Dendritic cell treated with granulocyte-macrophage colony-stimulating factor and Interleukin-4, amounts not matched to agents 40 ng/mL and 50 ng/mL, for 4 days (primary cell): ENCODE measurements at regions not wholly inside any gene's neighbourhood (a gene's known extent, or its start where the extent isn't known, plus 50 kb on each side); places are given as distances from the start of the nearest gene placed in this dataset.
"Not testable (repeated sequence)": the region's sequence is repeated elsewhere in the genome, so short reads cannot be mapped to it uniquely, and the experiment has no call there.

Source experiments
- H3K27ac Mint-ChIP-seq: one replicate; pipeline ENCODE4 v1.8.0; 2022; ENCODE audit warnings: mild to moderate bottlenecking, mixed read lengths
- H3K27me3 Mint-ChIP-seq: one replicate; pipeline ENCODE4 v1.8.0; 2022; ENCODE audit warnings: mild to moderate bottlenecking, mixed read lengths
- H3K36me3 Mint-ChIP-seq: one replicate; pipeline ENCODE4 v1.8.0; 2022; ENCODE audit warnings: low read depth, mixed read lengths
- H3K4me1 Mint-ChIP-seq: one replicate; pipeline ENCODE4 v1.8.0; 2022; ENCODE audit warnings: low read depth, mixed read lengths
- H3K4me3 Mint-ChIP-seq: one replicate; pipeline ENCODE4 v1.8.0; 2022; ENCODE audit warnings: mild to moderate bottlenecking, moderate library complexity, mixed read lengths
- H3K9me3 Mint-ChIP-seq: one replicate; pipeline ENCODE4 v1.8.0; 2022; ENCODE audit warnings: mixed read lengths
- intact Hi-C: fragments of 100-400 bp; cut with micrococcal nuclease; formaldehyde crosslinking; loops from one replicate; pipeline ENCODE4 v1.15.0; 2022

DNA sequence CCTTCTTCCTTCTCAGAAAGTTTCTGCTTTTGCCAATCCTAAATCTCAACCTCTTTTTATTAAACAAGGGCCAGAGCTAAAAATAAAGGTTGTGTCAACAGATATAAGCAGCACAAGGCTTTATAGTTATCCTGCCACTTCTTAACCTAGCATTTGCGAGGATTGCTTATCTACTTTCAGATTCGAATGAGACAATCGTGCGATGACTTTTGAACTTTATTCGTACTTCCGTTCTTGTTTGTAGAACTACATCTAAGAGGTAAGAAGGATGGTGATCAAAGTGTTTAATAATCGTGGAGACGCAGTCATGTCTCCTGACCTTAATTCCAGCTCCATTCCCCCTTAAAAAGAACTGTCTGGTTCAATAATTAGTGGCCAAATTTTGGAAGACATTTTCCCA, 578.6 kb downstream of the PIK3C3 start:
- no peaks in the 10 kb centered on the region for H3K9me3 Mint-ChIP-seq
- intact Hi-C loops, result no loop called here

DNA sequence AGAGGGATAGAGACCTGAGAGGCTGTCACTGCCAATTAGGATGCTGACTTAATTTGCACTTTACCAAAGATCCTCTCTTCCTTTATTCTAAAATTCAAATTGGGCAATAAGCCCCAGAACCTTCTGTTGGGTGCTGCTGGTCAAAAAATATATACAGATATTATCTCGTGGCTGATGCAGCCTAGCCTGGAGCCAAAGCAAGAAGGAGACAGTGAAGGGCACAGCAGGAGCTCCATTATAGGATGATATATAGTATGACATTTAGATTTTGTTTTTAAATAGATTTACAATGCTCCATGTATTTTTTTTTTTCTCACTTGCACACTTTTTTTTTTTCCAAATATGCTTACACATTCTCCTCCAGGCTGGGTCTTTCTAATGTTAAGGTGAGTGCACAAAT, 579.3 kb downstream of the PIK3C3 start:
- H3K4me3 Mint-ChIP-seq, result no peak overlapping the region
- no peaks in the 10 kb centered on the region for H3K36me3 Mint-ChIP-seq
- no peaks in the 10 kb centered on the region for H3K27me3 Mint-ChIP-seq
- H3K4me1 Mint-ChIP-seq, result no peaks in the 10 kb centered on the region
- no peak overlapping the region for H3K27ac Mint-ChIP-seq
- H3K9me3 Mint-ChIP-seq, result no peaks in the 10 kb centered on the region
- intact Hi-C loops, result no loop called here

More for the DNA sequence above, 578.6 kb downstream of the PIK3C3 start:
- Mint-ChIP-seq H3K36me3 (no peaks in the 10 kb centered on the region), H3K4me3 (no peak overlapping the region), H3K4me1 (no peaks in the 10 kb centered on the region), H3K27me3 (no peaks in the 10 kb centered on the region), H3K27ac (no peak overlapping the region)

DNA sequence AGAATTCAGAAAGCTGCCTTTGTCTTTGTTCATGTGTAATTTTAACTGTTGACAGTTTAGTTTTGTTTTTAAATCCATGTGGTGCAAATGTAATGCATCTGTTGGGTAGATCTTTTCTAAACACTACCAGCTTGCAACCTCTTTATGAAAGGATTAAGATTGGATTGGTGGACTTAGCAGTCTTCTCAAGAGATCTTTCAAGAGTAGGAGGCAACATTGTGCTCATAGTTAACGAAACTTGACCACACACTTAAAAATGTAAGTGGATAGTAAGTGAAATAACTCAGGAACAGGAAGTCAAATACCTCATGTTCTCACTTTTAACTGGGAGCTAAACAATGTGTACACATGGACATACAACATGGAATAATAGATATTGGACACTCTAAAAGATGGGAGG, 579.0 kb downstream of the RIT2 start:
- H3K4me3 Mint-ChIP-seq, result no peak overlapping the region
- H3K36me3 Mint-ChIP-seq, result no peaks in the 10 kb centered on the region
- H3K4me1 Mint-ChIP-seq, result no peaks in the 10 kb centered on the region
- intact Hi-C loops, result no loop called here
- H3K27ac Mint-ChIP-seq, result no peak overlapping the region
- H3K27me3 Mint-ChIP-seq, result no peaks in the 10 kb centered on the region
- H3K9me3 Mint-ChIP-seq, result no peaks in the 10 kb centered on the region

DNA sequence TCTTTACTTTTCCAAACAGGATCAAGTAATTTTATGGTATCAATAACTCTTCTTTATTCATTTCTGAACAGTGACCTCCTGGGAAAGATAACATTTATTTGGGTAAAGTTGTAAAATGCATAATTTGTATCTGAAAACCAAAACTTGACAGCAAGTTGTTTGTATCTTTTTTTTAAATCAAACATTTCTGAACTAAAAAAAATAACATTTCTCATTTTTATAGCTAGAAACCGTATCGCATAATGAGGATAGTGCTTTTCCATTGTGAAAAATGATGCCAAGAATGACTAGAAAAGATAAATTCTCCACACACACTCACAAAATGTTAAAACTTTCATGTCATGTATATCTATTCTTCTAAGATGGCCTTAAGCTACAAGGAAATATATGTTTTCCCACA, 578.2 kb downstream of the RIT2 start:
- Mint-ChIP-seq H3K4me3 (no peak overlapping the region), H3K27ac (no peak overlapping the region), H3K36me3 (no peaks in the 10 kb centered on the region), H3K27me3 (no peaks in the 10 kb centered on the region), H3K4me1 (no peaks in the 10 kb centered on the region), H3K9me3 (no peaks in the 10 kb centered on the region)
- intact Hi-C loops, result no loop called here

DNA sequence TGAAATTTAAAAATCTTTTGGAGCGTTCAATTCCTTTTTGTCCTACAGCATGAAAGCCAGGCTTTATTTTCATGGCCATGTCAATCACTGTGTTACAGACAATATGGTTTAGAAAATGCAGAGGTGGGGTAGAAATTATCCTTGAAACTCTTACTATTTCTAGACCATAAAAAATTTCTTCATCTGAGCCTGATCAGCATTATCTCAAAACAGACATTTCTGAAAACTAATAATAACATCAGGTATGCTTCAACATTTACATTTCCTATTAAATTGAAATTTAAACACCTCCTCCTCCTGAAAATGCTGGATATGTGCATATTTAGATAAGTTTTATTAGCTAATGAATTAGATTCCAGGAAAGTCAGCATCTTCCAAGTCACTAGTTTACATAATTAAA, 570.6 kb downstream of the RIT2 start:
- intact Hi-C loops, result no loop called here
- H3K4me1 Mint-ChIP-seq, result no peaks in the 10 kb centered on the region

DNA sequence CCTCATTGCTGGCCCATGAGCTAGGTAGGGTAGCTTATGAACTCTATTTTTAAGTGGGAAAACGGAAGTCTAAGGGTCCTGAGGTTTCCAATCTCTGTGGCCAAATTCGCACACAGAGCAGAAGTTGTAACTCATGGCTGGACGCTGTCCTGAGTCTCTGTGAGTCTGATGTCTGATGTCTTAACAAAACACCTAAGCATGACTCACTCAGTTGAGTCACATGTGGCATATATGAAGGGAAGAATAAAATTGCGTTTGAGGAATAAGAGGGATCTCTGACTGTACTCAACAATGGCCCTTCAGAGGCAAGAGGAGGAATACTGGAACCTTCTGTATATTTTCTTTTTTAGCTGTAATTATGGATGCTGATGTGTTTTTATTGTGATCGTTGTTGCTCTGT, 569.7 kb downstream of the RIT2 start:
- Mint-ChIP-seq H3K27ac (no peak overlapping the region), H3K36me3 (no peaks in the 10 kb centered on the region), H3K4me3 (no peak overlapping the region), H3K9me3 (no peaks in the 10 kb centered on the region), H3K4me1 (no peaks in the 10 kb centered on the region), H3K27me3 (no peaks in the 10 kb centered on the region)
- intact Hi-C loops, result no loop called here

More for the DNA sequence above, 570.6 kb downstream of the RIT2 start:
- H3K9me3 Mint-ChIP-seq, result no peaks in the 10 kb centered on the region
- no peaks in the 10 kb centered on the region for H3K27me3 Mint-ChIP-seq
- H3K27ac Mint-ChIP-seq, result no peak overlapping the region
- H3K36me3 Mint-ChIP-seq, result no peaks in the 10 kb centered on the region
- H3K4me3 Mint-ChIP-seq, result no peak overlapping the region

DNA sequence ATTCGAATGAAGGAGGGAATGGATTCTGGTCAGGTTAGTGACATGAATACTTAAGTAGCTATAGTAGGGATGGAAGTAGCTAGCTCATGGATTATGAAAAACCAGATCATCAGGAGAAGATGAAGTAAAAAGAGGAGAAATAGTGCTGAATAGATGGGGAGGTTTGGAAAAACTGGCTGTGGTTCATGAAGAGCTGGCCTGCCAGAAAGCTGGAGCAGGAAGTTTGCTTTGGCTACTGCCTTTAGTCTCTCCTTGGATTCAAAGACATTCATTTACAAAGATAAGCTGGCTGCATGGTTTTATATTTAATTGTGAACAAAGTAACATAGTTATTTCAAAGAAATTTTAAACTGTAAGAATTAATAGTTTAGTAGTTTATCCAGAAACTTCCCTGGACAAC, 567.0 kb downstream of the RIT2 start:
- Mint-ChIP-seq H3K4me3 (no peak overlapping the region), H3K4me1 (no peaks in the 10 kb centered on the region), H3K9me3 (no peaks in the 10 kb centered on the region), H3K27ac (no peak overlapping the region), H3K36me3 (no peaks in the 10 kb centered on the region), H3K27me3 (no peaks in the 10 kb centered on the region)
- intact Hi-C loops, result no loop called here

DNA sequence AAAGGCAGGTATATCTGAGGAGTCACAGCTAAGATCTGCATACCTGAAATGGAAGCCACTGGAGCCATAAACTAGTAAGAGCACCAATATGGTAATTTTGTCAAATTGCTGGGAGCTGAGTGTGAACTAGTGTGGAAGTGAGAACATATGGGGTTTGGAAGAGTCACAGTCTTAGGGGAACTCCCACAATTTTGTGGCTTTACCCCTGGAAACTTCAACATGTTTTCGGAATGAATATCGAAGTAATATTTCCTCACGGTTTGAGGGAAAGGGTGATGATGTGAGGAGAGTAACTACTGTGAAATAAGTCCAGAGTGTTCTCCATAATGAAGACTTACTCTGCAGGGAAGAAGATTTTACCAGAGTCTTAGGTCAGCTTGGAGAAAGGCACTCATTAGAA, 565.9 kb downstream of the RIT2 start:
- Mint-ChIP-seq H3K36me3 (no peaks in the 10 kb centered on the region), H3K9me3 (no peaks in the 10 kb centered on the region), H3K4me1 (no peaks in the 10 kb centered on the region), H3K27me3 (no peaks in the 10 kb centered on the region), H3K4me3 (no peak overlapping the region), H3K27ac (no peak overlapping the region)
- intact Hi-C loops, result no loop called here

DNA sequence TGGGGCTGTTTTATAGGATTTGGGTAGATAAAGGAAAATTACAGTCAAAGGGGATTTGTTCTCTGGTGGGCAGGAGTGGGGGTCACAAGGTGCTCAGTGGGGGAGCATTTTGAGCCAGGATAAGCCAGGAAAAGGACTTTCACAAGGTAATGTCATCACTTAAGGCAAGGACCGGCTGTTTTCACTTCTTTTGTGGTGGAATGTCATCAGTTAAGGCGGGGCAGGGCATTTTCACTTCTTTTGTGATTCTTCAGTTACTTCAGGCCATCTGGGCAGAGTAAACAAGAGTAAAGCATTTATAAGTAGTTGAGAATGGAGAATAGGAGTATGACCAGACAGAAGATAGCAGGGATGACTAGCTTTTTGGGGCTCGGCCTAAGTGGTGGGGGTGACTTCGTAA, 562.9 kb downstream of the RIT2 start:
- H3K4me1 Mint-ChIP-seq, H3K27me3 Mint-ChIP-seq, H3K27ac Mint-ChIP-seq, H3K9me3 Mint-ChIP-seq, intact Hi-C loops, H3K4me3 Mint-ChIP-seq, H3K36me3 Mint-ChIP-seq: not testable (repeated sequence)

DNA sequence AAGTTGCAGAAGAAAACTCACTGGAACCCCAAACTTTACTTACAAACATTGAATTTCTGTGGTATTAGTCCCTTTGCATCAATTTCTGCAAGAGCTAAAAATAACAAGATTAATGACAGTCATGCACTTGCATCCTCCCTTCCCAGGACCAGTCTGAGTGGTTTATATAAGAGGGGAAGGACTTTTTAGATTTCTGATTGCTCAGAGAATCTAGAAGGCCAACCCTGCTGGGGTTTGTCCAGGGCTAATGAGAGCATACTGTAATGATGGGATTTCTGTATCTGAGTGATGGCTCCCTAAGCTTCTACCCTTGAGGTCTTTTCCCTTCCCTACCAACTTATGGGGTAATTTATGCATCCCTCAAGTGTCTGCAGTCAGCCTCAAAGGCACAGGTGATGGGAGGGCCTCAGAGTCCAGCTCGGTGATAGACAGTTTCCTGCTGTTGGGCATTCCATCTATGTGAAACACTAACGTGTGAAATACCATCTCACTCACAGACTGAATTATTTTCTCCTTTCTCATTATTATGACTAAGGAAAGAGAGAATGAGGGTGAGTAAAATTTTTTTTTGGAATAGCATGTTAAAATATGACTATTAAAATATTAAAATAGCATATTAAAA, 556.3 kb downstream of the RIT2 start:
- intact Hi-C loops, result no loop called here
- Mint-ChIP-seq H3K4me1 (no peaks in the 10 kb centered on the region), H3K27ac (no peak overlapping the region), H3K9me3 (peaks cover 7% of the 10 kb centered on the region), H3K27me3 (no peaks in the 10 kb centered on the region), H3K4me3 (no peak overlapping the region), H3K36me3 (no peaks in the 10 kb centered on the region)

DNA sequence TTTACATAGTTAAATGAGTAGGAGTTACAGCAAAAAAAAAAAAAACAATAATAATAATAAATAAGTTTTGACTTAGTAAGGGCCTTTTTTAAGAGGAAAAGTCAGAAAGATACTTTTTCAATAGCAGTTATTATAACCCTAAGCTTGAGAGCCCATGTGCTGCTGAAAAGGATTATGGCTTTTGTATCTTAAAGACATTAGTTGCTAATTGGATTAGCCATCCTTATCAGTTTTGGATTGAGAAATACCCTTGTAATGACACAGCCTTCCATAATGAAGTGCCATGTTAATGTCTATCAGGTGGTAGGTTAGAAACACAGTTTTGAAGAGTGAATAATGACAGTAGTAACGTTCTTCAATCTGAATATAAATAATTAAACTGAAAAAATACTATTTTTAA, 554.0 kb downstream of the RIT2 start:
- H3K27ac Mint-ChIP-seq, result no peak overlapping the region
- H3K27me3 Mint-ChIP-seq, result no peaks in the 10 kb centered on the region
- H3K9me3 Mint-ChIP-seq, result peaks cover 14% of the 10 kb centered on the region
- no peak overlapping the region for H3K4me3 Mint-ChIP-seq
- H3K36me3 Mint-ChIP-seq, result no peaks in the 10 kb centered on the region
- H3K4me1 Mint-ChIP-seq, result no peaks in the 10 kb centered on the region
- intact Hi-C loops, result no loop called here

DNA sequence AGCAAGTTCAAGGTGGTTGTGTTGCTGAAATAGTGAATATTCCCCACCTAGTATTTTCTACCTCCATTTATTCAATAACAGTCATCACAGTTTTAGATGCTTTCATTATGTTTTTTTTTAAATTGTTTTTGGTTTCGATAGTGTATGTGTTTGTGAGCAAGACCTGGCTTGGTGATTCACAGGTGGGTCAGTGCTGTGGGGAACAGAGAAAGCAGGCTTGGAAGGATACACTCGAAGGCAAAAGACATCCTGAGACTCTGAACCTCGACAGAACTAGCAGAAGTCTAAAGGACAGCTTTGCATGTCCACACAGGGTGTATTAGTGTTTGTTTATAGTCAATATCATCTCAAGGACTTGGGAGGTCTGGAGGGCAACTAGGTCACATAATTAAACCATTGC, 551.5 kb downstream of the RIT2 start:
- Mint-ChIP-seq H3K4me3 (no peak overlapping the region), H3K27me3 (no peaks in the 10 kb centered on the region), H3K9me3 (peaks cover 14% of the 10 kb centered on the region), H3K4me1 (no peaks in the 10 kb centered on the region), H3K36me3 (no peaks in the 10 kb centered on the region), H3K27ac (no peak overlapping the region)
- intact Hi-C loops, result no loop called here

DNA sequence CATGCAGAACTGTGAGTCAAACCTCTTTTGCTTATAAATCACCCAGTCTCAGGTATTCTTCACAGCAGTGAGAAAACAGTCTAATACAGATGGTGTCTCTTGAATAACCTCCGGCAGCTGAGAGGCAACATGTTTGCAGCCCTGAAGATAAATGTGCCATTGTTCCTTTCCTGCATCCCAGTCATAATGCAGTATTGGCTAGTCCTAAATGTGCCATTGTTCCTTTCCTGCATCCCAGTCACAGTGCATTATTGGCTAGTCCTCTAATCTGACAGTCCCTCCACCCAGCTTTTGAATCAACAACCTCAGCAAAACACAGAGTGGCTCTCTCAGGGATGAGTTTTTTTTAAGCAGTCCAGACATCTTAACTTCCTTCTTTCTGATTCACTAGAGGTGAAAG, 550.7 kb downstream of the RIT2 start:
- Mint-ChIP-seq H3K4me1 (no peaks in the 10 kb centered on the region), H3K9me3 (peaks cover 14% of the 10 kb centered on the region), H3K4me3 (no peak overlapping the region), H3K27me3 (no peaks in the 10 kb centered on the region), H3K27ac (no peak overlapping the region), H3K36me3 (no peaks in the 10 kb centered on the region)
- intact Hi-C loops, result no loop called here

DNA sequence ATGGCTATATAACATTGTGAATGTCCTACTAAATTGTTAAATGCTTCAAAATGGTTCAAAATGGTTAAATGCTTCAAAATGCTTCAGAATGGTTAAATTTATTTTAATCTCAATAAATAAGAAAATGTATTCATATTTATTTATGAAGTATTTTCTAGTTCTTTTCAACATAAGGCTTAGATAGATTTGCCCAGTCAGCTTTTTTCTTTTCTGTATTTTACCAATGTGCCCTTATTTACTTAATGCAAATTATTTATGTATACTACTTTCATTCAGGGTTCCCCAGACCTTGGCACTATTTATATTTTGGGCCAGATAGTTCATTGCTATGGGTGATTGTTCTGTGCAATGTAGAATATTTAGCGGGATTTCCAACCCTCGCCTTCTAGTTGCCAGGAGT, 546.7 kb downstream of the RIT2 start:
- H3K4me3 Mint-ChIP-seq, result no peak overlapping the region
- H3K27me3 Mint-ChIP-seq, result no peaks in the 10 kb centered on the region
- H3K36me3 Mint-ChIP-seq, result no peaks in the 10 kb centered on the region
- intact Hi-C loops, result no loop called here
- peaks cover 12% of the 10 kb centered on the region for H3K9me3 Mint-ChIP-seq
- H3K27ac Mint-ChIP-seq, result no peak overlapping the region
- H3K4me1 Mint-ChIP-seq, result no peaks in the 10 kb centered on the region

DNA sequence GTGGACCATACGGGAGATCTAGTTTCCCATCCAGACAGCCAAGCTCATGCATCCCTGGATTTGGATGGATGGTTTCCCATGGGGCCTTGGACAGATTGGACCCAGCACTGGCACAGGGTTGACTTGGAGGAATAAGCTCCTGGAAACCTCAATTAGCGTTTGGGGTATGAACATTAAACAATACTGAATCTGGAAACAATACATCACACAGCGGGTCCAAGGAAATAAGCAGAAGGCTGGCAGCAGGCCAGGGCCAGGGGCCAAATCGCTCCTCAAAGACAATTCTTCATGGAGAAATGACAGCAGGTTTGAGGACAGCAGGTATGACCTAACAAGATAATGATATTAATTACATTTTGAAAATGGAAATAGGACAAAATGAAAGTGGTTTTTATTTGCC, 540.6 kb downstream of the RIT2 start:
- H3K27me3 Mint-ChIP-seq, result no peaks in the 10 kb centered on the region
- H3K9me3 Mint-ChIP-seq, result no peaks in the 10 kb centered on the region
- intact Hi-C loops, result no loop called here
- no peaks in the 10 kb centered on the region for H3K36me3 Mint-ChIP-seq
- no peak overlapping the region for H3K27ac Mint-ChIP-seq
- H3K4me3 Mint-ChIP-seq, result no peak overlapping the region
- H3K4me1 Mint-ChIP-seq, result no peaks in the 10 kb centered on the region
